GM18868 (cell line): ENCODE measurements at regions not wholly inside any gene's neighbourhood (a gene's known extent, or its start where the extent isn't known, plus 50 kb on each side); places are given as distances from the start of the nearest gene placed in this dataset.

Experiments used
- ATAC-seq: cut with Tn5 transposase; IDR thresholded peaks from one replicate; pipeline ENCODE4 v1.9.1; 2021; ENCODE audit warnings: mild to moderate bottlenecking, moderate library complexity; ENCODE audit not compliant: unreplicated experiment

DNA sequence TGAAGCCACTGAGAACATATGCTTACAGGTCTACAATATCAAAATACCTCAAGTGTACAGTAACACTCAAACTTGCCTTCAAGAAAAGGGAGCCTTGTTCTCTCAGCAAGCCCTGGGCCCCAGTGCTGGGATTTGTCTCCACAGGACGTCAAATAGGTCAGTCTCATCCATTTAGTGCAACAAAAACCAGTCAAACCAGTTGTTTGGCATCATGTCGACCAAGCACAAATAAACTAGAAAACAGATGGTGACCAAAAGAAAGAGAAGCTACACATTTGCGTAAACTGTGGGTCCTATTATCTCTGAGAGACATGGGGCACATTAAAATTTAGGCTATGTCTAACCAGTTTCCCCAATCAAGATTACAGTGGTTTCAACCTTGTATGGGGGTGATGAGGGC lies 182.6 kb upstream of the PKDCC start:
- no peak for ATAC-seq

DNA sequence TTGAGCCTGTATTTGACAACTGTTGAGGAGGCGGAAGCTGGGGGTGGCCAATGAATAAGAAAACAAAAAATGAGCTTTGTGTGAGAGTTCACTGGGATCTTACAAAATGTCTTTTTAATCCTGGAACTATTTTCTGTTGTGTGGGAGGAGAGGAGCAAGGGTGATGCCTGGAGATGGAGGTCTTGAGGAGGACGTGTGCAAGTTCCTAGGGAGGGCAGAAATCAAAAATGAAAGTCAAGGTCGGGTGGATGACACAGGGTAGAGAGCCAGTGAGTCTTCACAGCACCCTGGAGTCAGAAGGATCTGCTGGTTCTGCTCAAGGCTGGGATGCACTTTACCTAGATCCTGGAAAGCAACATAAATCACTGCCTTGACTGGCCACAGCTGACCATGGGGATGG lies 180.3 kb upstream of the PKDCC start:
- ATAC-seq, result peak; percentile 41

DNA sequence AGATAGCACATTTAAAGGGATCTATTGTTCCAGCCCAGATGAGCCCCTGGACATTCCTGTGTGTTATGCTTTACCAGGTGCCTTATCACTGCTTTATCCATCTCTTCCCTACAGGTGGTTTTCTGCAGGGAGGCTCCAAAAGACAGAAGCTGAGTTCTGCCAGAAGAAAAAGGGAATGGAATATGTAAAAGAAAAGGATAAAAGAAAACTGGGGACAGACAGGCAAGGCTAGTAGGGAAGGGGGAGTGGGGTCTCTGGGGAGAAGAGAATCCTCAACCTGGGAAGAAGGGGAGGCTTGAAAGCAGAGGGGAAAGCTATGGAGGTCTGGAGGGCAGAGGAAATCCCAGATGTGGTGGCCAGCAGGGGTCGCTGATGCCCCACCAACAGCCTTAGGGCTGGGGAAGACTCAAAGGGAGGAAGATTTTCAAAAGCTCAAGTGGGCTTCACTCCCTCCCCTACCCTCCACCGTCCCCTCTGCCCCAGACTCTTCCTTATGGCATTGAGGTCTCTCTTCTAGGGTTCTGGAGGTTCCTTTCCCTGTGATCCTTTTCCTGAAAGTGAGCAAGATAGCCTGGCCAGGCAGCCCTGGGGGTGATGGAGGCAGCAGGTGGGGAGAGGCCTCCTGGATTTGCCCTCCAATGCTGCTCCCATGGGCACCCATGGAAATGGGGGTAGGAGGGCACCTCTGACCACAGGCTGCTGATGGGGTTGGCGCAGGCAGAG lies 178.1 kb upstream of the PKDCC start:
- ATAC-seq, result peak; percentile 60

- no peak for ATAC-seq
These were observed 177.6 kb upstream of the PKDCC start for GRCh38 chr2:41870265-41870585.

DNA sequence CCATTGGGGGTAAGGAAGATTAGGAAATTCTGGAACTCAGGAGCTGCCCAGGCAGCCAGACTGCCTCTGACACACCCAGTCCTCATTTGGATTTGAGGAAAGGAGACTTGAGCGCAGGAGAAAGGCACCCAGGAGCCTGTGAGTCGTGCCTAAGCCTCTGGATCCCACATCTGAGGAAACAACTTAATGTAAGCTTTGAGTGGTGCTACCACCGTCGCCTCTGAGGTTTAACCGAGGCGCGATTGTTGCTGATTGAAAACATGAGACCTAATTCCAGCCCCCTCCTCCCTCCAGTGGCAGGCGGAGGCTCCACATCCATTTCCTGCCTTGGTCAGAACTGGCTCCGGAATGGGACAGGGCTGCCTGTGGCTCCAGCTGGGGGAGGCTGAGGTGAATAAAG lies 176.7 kb upstream of the PKDCC start:
- no peak for ATAC-seq

DNA sequence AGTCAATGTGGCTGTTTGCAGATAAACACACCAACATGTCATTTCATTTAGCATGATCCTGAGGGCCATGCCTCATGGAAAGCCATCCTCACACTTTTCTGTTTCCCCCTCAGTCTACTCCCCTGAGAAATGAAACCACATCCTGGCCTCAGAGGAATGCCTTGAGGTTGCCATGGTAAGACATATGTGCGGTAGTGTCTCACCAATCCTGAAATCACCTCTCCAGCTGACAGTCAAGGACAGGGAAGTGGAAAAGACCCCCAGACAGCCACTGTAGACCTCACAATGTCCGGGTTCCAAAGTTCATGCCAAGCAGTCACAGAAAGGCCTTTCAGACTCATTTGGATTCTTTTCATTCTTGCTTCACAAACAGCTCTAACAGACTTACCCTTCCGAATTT lies 175.2 kb upstream of the PKDCC start:
- no peak for ATAC-seq

GRCh38 chr2:41873102-41874031 lies 174.5 kb upstream of the PKDCC start:
- no peak for ATAC-seq

DNA sequence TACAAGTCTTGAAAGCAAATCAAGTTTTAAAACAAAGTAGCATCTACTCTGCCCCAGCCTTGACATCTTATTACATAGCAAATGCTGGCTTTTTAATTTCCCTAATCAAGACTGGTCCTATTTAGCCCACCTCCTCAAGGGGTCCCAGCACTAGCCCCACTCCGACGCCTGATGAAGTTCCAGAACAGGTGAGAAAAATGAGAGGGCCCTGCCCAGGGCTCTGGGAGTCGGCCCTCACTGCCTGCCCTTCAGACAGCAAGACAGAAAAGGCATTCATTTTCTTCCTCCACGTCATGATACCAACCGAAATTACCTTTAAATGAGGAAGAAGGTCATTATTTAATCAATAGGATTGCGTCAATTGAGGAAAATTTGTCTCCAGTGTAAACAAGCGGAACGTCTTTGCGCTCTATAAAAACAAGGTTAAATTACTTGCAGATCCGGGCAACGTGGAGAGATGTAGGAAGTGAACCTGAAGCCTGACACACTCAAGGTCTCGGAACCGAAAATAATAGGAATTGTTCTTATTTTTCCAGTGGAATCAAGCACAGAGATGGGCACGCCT lies 170.6 kb upstream of the PKDCC start:
- ATAC-seq, result no peak

- no peak for ATAC-seq
These were observed 169.8 kb upstream of the PKDCC start for GRCh38 chr2:41878056-41878455.

DNA sequence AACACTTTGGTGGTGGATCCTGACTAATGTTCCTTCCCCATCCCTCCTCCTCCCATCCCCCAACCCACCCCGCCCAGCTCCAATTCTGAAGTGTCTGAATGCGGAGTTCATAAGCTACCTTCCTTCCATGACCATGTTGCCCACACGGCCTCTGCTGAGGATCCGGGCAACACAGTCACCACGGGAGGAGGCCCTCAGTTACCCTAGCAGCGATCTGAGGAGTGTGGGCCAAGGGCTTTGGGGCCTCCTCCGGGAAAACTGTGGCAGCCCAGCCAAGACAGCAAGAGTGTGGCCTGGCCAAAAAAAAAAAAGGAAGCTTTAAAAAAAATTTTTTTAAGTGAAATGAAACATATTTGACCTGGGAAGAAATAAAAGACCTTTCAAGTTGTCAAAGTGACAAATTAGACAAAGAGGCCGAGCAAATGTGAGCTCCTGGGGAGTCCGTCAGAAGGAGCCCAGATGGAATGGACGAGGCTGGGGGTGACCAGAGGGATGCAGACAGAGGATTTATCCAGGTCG lies 169.0 kb upstream of the PKDCC start:
- no peak for ATAC-seq

GRCh38 chr2:41879235-41879916 lies 168.4 kb upstream of the PKDCC start:
- ATAC-seq, result peak; percentile 61

DNA sequence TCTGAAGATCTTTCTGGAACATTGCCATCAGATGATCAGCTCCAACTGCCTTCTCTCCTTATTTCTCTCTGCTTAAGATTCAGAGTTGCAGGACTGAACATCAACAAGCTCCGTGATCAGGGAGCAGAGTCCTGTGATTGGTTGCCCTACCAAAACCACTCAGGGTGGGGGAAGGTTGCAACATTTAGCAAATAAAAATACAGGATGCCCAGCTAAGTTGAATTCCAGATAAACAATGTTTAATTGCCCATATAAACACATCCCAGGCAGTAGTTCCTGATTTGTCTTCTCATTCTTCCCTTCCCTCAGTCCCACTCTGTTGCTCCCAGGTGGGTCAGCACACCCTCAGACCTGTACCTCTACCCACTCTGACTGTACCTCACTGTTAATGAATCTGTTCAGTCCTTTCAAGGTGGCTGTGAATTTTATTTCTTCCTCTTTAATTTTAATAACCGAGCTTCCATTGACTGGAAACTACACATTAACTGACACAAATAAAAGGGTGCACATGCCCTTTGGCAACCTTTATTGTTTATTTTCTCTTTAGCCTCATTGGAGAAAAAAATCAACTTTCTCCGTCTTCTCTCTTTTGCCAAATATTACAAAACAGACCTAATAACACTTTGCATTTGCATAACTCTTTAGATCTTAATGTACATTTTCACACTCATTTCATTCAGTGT lies 167.1 kb upstream of the PKDCC start:
- no peak for ATAC-seq

GRCh38 chr2:41881249-41881648 lies 166.6 kb upstream of the PKDCC start:
- ATAC-seq, result no peak

DNA sequence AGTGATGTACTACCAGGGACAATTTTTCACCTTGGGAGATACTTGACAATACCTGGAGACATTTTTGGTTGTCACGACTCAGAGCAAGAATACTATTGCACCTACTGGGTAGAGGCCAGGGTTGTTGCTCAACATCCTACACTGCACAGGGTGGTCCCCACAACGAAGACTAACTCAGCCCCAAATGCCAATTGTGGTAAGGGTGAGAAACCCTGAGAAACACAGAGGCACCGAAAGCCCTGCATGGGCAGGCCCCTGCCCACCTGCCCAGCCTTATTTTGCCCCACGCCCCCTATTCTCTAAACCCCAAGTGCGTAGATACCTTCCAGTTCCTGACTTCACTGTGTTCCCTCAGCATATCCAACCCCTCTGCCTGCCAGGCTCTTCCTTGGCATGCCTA lies 163.1 kb upstream of the PKDCC start:
- ATAC-seq, result no peak

- no peak for ATAC-seq
These were observed 161.6 kb upstream of the PKDCC start for GRCh38 chr2:41886145-41886664.

GRCh38 chr2:41886757-41887156 lies 161.1 kb upstream of the PKDCC start:
- no peak for ATAC-seq

DNA sequence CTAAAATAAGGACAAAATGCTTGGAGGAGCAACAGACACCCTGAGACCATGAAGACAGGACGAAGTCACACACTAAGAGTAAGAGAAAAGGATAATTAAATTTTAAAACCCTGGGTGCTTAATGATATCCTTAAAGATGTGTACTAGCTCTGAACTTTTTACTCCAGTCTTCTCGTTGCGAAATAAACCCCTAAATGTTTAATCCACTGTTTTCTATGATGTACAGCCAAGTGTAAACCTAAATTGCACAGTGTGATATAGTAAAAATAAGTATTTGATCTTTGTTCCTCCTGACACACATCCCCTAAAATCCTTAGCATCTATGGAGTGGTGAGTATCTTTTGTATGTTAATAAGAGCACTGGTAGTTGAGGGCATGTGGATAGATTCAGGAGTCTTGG lies 157.5 kb upstream of the PKDCC start:
- ATAC-seq, result no peak

- ATAC-seq, result no peak
These were observed 155.3 kb upstream of the PKDCC start for GRCh38 chr2:41892476-41892875.

GRCh38 chr2:41894563-41895333 lies 153.1 kb upstream of the PKDCC start:
- no peak for ATAC-seq

DNA sequence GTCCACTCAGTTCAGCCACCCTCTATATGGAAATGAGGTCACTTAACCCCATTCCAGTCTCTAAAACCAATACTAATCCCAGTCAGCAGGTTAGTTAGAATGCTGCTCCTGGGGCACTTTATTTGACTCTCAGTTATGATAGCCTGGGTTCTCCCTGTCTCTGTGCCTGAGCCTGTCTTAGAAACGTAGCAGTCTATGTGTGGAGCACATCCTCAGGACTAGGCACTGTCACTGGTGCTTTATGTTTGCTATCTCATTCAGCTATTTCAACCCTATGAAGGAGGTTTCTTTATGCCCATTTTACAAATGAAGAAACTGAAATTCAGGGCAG lies 152.5 kb upstream of the PKDCC start:
- ATAC-seq, result no peak
